Left ventricle myocardium superior (tissue), 1 donor: ENCODE measurements at regions not wholly inside any gene's neighbourhood (a gene's known extent, or its start where the extent isn't known, plus 50 kb on each side); places are given as distances from the start of the nearest gene placed in this dataset.
A peak's percentile ranks its signal among the peaks of the same experiment; 100 is the strongest.

Experiments used
- ATAC-seq: fragments of 200-7000 bp; cut with Tn5 transposase; one replicate; pipeline ENCODE4 v1.9.1; 2020; ENCODE audit warnings: mild to moderate bottlenecking, moderate library complexity
- DNase-seq: peaks from one replicate; pipeline ENCODE4 v3.0.0-alpha.2; 2020
- intact Hi-C: fragments of 100-400 bp; cut with micrococcal nuclease; formaldehyde crosslinking; loops from one replicate; pipeline ENCODE4 v1.11.0; 2022
- donor health status: DM: no; HTN: yes; CAD: no; lungs with severe emphysema.

GRCh38 chr20:40161391-40161790 lies 527.6 kb downstream of the MAFB start:
- intact Hi-C loops, result no loop called here
- no peak for ATAC-seq

DNA sequence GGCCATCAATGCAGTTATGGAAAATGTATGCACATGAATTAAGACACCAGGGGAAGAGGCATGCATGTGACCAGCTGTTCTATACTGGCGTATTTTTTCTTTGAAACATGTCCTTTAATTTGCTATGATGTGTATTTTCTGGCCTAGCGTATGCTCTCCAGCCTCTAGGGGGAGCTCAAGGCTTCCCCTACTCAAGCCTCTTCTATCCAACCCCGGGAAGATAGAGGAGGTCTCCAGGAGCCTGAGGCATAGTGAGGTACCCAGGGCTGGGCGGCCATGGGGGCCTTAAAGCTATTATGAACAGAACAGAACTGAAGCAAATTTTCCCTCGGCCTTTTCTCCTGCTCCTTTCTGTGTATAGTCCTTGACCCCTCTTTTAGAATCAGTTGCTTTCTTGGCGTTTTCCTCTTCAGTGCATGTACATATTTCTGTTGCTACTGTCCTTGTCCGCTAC lies 528.9 kb downstream of the MAFB start:
- intact Hi-C loops, result no loop called here
- ATAC-seq (peak; percentile 74), DNase-seq (peak; percentile 38)

More at GRCh38 chr20:40161391-40161790, 527.6 kb downstream of the MAFB start:
- DNase-seq, result no peak

- intact Hi-C loops, result no loop called here
- no peak for DNase-seq
Measured at GRCh38 chr20:40159276-40159675, 529.8 kb downstream of the MAFB start.

DNA sequence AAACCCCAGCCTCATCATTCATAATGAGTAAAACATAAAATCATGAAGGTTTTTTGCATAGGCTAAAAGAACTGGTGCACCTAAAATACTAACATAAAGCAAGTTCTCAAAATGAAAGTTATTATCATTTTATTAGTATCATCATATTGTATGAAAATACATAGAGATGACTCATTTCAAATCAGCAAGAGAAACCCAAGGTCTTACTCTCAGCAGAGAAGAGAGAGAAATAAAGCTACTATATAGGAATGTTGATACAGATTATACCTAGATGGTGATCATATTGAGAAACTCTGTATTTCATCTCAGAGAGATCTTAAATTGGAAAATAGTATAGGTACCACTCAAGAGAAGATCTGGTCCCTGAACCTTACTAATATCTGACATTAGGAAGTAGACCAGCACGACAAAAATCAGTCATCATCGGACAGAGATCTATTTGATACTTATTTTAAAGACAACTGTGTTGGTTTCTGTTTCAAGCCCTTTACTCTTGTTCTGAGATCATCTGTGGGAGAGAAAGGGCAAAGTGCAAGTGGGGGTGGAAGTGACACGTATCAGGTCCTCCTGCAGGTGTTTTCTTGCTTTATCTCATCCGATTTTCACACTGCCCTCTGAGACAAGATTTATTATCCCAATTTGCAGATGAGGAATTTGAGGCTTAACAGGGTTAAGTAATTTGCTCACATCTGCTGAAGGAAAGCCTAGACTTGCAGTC lies 532.3 kb downstream of the MAFB start:
- intact Hi-C loops, result no loop called here
- ATAC-seq (no peak), DNase-seq (no peak)

More at GRCh38 chr20:40159276-40159675, 529.8 kb downstream of the MAFB start:
- no peak for ATAC-seq

DNA sequence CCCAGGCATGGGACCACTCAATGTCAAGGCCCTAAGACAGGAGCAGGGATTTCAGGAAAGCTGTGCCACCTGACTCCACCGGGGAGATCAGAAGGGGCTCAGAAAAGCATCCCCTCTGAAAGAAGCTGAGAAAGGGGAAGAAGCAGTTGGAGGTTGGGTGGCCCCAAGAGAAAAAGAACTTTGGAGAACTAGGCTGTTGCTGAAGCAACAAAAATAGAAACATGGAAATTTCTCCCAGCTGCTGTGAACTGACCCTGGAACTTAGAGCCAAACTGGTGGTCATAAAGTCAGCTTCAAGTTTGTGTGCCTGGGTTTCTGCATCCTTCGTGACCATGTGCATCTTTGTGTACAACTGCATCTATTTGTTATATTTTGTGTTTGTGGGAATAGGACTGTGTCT lies 534.5 kb downstream of the MAFB start:
- DNase-seq (no peak), ATAC-seq (peak; percentile 23)
- intact Hi-C loops, result no loop called here

GRCh38 chr20:40148886-40149285 lies 540.1 kb downstream of the MAFB start:
- DNase-seq (no peak), ATAC-seq (no peak)
- intact Hi-C loops, result no loop called here

- no peak for DNase-seq
- intact Hi-C loops, result no loop called here
- ATAC-seq, result no peak
Measured at GRCh38 chr20:40146071-40146470, 543.0 kb downstream of the MAFB start.

GRCh38 chr20:40144581-40144980 lies 544.5 kb downstream of the MAFB start:
- intact Hi-C loops, result no loop called here
- ATAC-seq (no peak), DNase-seq (no peak)

GRCh38 chr20:40134176-40134575 lies 554.9 kb downstream of the MAFB start:
- ATAC-seq, result no peak
- intact Hi-C loops, result no loop called here
- no peak for DNase-seq

GRCh38 chr20:40120827-40121226 lies 568.2 kb downstream of the MAFB start:
- no peak for ATAC-seq
- DNase-seq, result no peak
- intact Hi-C loops, result no loop called here

GRCh38 chr20:40111282-40111681 lies 577.8 kb downstream of the MAFB start:
- DNase-seq (no peak), ATAC-seq (no peak)
- intact Hi-C loops, result no loop called here

DNA sequence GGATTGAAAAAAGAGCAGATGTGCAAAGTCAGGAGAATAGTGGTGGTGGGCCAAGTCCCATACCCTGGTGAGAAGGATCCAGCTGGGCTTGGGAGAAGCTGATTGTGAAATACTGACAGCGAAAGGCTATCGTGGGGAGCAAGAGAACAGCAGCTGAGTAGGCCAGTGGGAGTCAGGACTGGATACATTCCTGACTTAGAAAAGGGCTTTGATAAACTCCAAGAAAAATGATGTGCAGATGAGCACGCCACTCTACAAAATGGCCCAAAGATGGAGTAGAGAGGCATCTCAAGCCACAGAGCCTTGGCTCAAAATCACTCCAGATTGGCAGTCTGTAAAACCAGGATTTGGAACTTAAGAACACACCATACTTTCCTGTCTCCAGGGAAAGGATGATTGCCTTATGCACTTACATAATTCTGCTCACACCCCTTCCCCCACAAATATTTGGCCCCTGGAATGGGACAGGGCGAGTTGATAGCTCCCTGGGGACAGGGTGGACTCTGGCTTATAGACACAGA lies 578.7 kb downstream of the MAFB start:
- peak; percentile 97 for ATAC-seq
- DNase-seq, result peak; percentile 33
- intact Hi-C loops, result no loop called here

- ATAC-seq (no peak), DNase-seq (no peak)
- intact Hi-C loops, result no loop called here
Measured at GRCh38 chr20:40109136-40109535, 579.9 kb downstream of the MAFB start.

DNA sequence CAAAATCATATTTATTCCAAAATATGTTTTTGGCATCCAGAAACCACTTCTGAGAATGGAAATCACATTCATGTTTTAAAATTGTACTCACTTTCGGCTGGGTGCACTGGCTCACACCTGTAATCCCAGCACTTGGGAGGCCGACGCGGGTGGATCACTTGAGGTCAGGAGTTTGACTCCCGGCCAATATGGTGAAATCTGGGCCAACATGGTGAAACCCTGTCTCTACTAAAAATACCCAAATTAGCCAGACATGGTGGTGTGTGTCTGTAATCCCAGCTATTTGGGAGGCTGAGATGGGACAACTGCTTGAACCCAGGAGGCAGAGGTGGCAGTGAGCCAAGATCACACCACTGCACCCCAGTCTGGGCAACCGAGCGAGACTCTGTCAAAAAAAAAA lies 580.7 kb downstream of the MAFB start:
- intact Hi-C loops, result no loop called here

DNA sequence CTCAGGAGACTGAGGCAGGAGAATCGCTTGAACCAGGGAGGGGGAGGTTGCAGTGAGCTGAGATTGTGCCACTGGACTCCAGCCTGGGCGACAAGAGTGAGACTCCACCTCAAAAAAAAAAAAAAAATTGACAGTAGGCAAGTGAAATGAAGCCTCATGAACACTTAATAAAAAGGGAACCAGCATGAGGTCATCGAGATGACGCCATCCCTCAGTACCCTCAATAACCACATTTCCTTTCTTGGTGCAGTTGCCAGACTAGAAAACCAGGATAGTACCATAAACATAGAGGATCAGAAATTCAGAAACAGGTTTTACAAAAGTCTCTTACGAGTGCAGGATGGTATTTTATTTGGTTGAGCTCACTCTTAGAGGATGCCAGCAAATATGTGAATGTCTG lies 584.1 kb downstream of the MAFB start:
- ATAC-seq, result no peak
- intact Hi-C loops, result no loop called here

More for the DNA sequence above, 580.7 kb downstream of the MAFB start:
- DNase-seq (no peak), ATAC-seq (no peak)

GRCh38 chr20:40103420-40103819 lies 585.6 kb downstream of the MAFB start:
- intact Hi-C loops, result no loop called here
- DNase-seq (no peak), ATAC-seq (no peak)

More for the DNA sequence above, 584.1 kb downstream of the MAFB start:
- DNase-seq, result no peak

DNA sequence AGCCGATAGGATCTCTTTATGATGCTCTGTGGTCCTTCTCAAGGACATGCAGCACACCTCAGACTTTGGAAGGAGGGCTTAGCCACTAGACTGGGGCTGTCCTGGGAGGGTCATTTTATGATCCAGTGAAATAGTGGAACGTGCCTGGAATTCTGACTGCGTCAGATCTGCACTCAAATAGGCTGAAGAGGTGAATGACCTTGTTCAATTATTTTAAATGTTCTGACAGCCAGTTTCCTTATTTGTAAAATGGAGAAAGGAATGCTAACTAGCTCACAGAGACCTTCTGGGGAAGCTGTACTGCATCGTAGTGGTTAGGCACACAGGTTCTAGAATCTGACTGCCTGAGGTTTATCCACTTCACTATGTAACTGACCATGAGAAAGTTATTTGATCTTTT lies 587.5 kb downstream of the MAFB start:
- no peak for ATAC-seq
- intact Hi-C loops, result no loop called here
- DNase-seq, result no peak

- no peak for ATAC-seq
- no peak for DNase-seq
- intact Hi-C loops, result no loop called here
Measured at GRCh38 chr20:40100261-40100660, 588.8 kb downstream of the MAFB start.

GRCh38 chr20:40090236-40090635 lies 598.8 kb downstream of the MAFB start:
- ATAC-seq (no peak), DNase-seq (no peak)
- intact Hi-C loops, result no loop called here

DNA sequence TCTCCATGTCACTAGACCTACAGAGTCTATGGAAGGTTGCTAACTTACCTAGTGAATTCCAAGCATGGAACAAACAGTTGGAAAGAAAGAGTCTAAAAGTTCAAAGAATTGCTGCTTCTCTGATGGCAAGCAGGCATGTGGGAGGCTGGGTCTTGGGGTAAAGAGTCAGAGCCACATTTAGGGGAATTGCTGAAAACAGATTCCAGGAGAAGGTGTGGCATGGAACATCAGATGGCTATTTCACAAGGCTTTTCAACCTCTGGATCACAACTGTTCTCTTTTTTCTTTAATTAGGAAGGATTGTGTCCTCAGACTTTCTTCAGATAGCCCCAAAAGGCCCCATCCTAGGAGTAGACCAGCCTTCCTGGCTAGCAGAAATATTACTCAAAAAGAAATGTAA lies 601.5 kb downstream of the MAFB start:
- no peak for ATAC-seq
- intact Hi-C loops, result no loop called here
- no peak for DNase-seq

- ATAC-seq, result no peak
- DNase-seq, result no peak
- intact Hi-C loops, result no loop called here
Measured at GRCh38 chr20:40085513-40085912, 603.5 kb downstream of the MAFB start.
